Neural progenitor cell (in vitro differentiated cells): ENCODE measurements at regions not wholly inside any gene's neighbourhood (a gene's known extent, or its start where the extent isn't known, plus 50 kb on each side); places are given as distances from the start of the nearest gene placed in this dataset.

Experiments
- EZH2 ChIP-seq: fragments of 200-600 bp; sonication (generic); IDR thresholded peaks from 2 replicates; pipeline ENCODE4 v1.6.1; 2017; ENCODE audit warnings: antibody characterized with exemption, mild to moderate bottlenecking, moderate library complexity
- EZH2phosphoT487 ChIP-seq: fragments of 200-600 bp; sonication (generic); IDR thresholded peaks from 2 replicates; pipeline ENCODE4 v1.6.1; 2017; ENCODE audit warnings: antibody characterized with exemption
- TF ChIP-seq, protein P1 (sequence below): fragments of 200-600 bp; sonication (generic); IDR thresholded peaks from 2 replicates; pipeline ENCODE4 v1.5.1; 2017; ENCODE audit warnings: antibody characterized with exemption, mild to moderate bottlenecking

DNA sequence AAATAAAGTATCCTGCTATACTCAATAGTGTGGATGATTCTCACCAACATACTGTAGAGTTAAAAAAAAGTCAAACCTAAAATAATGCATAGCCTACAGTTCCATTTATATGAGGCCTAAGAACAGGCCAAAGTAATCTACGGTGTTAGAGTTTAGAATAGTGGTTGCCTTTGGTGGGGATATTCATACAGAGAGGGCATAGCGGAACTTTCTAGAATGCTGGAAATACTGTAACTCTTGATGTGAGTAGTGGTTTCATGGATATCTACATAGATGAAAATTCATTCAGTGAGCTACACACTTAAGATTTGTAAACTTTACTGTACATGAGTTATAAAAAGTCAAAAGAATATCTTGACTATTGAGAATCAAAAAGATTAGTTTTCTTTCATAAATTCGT lies 349.9 kb upstream of the NFE2L3 start:
- TF ChIP-seq EZH2 (no peak), EZH2phosphoT487 (no peak)
- TF ChIP-seq, protein P1, sequence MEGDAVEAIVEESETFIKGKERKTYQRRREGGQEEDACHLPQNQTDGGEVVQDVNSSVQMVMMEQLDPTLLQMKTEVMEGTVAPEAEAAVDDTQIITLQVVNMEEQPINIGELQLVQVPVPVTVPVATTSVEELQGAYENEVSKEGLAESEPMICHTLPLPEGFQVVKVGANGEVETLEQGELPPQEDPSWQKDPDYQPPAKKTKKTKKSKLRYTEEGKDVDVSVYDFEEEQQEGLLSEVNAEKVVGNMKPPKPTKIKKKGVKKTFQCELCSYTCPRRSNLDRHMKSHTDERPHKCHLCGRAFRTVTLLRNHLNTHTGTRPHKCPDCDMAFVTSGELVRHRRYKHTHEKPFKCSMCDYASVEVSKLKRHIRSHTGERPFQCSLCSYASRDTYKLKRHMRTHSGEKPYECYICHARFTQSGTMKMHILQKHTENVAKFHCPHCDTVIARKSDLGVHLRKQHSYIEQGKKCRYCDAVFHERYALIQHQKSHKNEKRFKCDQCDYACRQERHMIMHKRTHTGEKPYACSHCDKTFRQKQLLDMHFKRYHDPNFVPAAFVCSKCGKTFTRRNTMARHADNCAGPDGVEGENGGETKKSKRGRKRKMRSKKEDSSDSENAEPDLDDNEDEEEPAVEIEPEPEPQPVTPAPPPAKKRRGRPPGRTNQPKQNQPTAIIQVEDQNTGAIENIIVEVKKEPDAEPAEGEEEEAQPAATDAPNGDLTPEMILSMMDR, result no peak
